HEK293 (cell line): ENCODE measurements at regions not wholly inside any gene's neighbourhood (a gene's known extent, or its start where the extent isn't known, plus 50 kb on each side); places are given as distances from the start of the nearest gene placed in this dataset.

ENCODE experiments used
- CTCF ChIA-PET: fragments of 350-600 bp; formaldehyde crosslinking; extraction: SDS; loops from one replicate; lab custom pipeline; 2021; ENCODE audit warnings: antibody characterized with exemption; lab: Yijun Ruan, JAX
- POLR2A ChIA-PET: fragments of 300-600 bp; formaldehyde crosslinking; extraction: SDS; loops from one replicate; lab custom pipeline; 2020; ENCODE audit warnings: antibody characterized with exemption, inconsistent platforms; lab: Yijun Ruan, JAX
- H3K27ac ChIP-seq: fragments of 200-500 bp; sonication (Bioruptor generic); 2 replicates; pipeline ENCODE4 v1.5.1; 2014; ENCODE audit warnings: low read depth, low read length, control low read depth, inconsistent platforms; ENCODE audit errors: extremely low read depth
- H3K36me3 ChIP-seq, 2 experiments: fragments of 200-500 bp in 1 of 2; sonication (Bioruptor generic) in 1 of 2; 1 replicate in 1 of 2; 2 replicates in 1 of 2; pipeline ENCODE4 v1.5.1; 2014 to 2017; ENCODE audit warnings: inconsistent platforms in 2 of 2, low read length in 2 of 2; ENCODE audit not compliant: control insufficient read depth in 2 of 2, insufficient read depth in 1 of 2
- H3K4me1 ChIP-seq: fragments of 200-500 bp; sonication (Bioruptor generic); 2 replicates; pipeline ENCODE4 v1.5.1; 2014; ENCODE audit warnings: mild to moderate bottlenecking, low read length, inconsistent platforms; ENCODE audit not compliant: control insufficient read depth, insufficient read depth
- H3K4me3 ChIP-seq: 2 replicates; pipeline ENCODE4 v1.5.1; 2011; ENCODE audit warnings: low read depth, mild to moderate bottlenecking, control low read depth, low read length, moderate library complexity
- H3K9me3 ChIP-seq: fragments of 200-500 bp; sonication (Bioruptor generic); 2 replicates; pipeline ENCODE4 v1.5.1; 2014; ENCODE audit warnings: low read depth, low read length, inconsistent platforms; ENCODE audit not compliant: control insufficient read depth, insufficient read depth
- FEZF1 ChIP-seq: fragments of 450-650 bp; formaldehyde crosslinking; IDR thresholded peaks from 2 replicates; pipeline ENCODE4 v1.5.1; 2016; ENCODE audit warnings: missing biosample characterization, missing genetic modification characterization
- GFI1B ChIP-seq: fragments of 450-650 bp; formaldehyde crosslinking; IDR thresholded peaks from 2 replicates; pipeline ENCODE4 v1.5.1; 2016; ENCODE audit warnings: missing biosample characterization, missing genetic modification characterization
- GLIS2 ChIP-seq: fragments of 450-650 bp; formaldehyde crosslinking; IDR thresholded peaks from 2 replicates; pipeline ENCODE4 v1.5.1; 2016; ENCODE audit warnings: missing biosample characterization, missing genetic modification characterization
- HOXA7 ChIP-seq: sonication (generic); formaldehyde crosslinking; IDR thresholded peaks from 2 replicates; pipeline ENCODE4 v1.8.1; 2022; ENCODE audit warnings: missing genetic modification reagents, borderline replicate concordance
- SCRT2 ChIP-seq: fragments of 450-650 bp; formaldehyde crosslinking; IDR thresholded peaks from 2 replicates; pipeline ENCODE4 v1.5.1; 2016; ENCODE audit warnings: missing biosample characterization, missing genetic modification characterization
- SETDB1 ChIP-seq: IDR thresholded peaks from one replicate; pipeline ENCODE4 v1.6.1; 2017; ENCODE audit warnings: mild to moderate bottlenecking, low read length, moderate library complexity, mixed read lengths; ENCODE audit not compliant: insufficient read length
- ZNF114 ChIP-seq: fragments of 450-650 bp; formaldehyde crosslinking; IDR thresholded peaks from 2 replicates; pipeline ENCODE4 v1.5.0; 2017; ENCODE audit warnings: missing biosample characterization, missing genetic modification characterization
- ZNF214 ChIP-seq: fragments of 450-650 bp; formaldehyde crosslinking; IDR thresholded peaks from 2 replicates; pipeline ENCODE4 v1.5.1; 2017; ENCODE audit warnings: missing biosample characterization, mild to moderate bottlenecking, missing genetic modification characterization, borderline replicate concordance
- ZNF23 ChIP-seq: fragments of 450-650 bp; formaldehyde crosslinking; IDR thresholded peaks from 2 replicates; pipeline ENCODE4 v1.5.1; 2016; ENCODE audit warnings: missing biosample characterization, missing genetic modification characterization, borderline replicate concordance
- ZNF398 ChIP-seq: fragments of 450-650 bp; formaldehyde crosslinking; IDR thresholded peaks from 2 replicates; pipeline ENCODE4 v1.5.1; 2017; ENCODE audit warnings: missing biosample characterization, missing genetic modification characterization
- ZNF404 ChIP-seq: fragments of 450-650 bp; formaldehyde crosslinking; IDR thresholded peaks from 2 replicates; pipeline ENCODE4 v1.5.1; 2017; ENCODE audit warnings: missing biosample characterization, missing genetic modification characterization
- ZNF510 ChIP-seq: fragments of 450-650 bp; formaldehyde crosslinking; IDR thresholded peaks from 2 replicates; pipeline ENCODE4 v1.5.1; 2018; ENCODE audit warnings: mild to moderate bottlenecking, missing genetic modification characterization, missing biosample characterization; ENCODE audit not compliant: insufficient replicate concordance
- ZNF530 ChIP-seq: fragments of 450-650 bp; formaldehyde crosslinking; IDR thresholded peaks from 2 replicates; pipeline ENCODE4 v1.5.1; 2016; ENCODE audit warnings: low read depth, missing biosample characterization, missing genetic modification characterization
- ZNF560 ChIP-seq: fragments of 450-650 bp; formaldehyde crosslinking; IDR thresholded peaks from 2 replicates; pipeline ENCODE4 v1.5.1; 2017; ENCODE audit warnings: missing biosample characterization, missing genetic modification characterization, borderline replicate concordance
- ZNF561 ChIP-seq: fragments of 450-650 bp; IDR thresholded peaks from 2 replicates; pipeline ENCODE4 v1.5.1; 2018; ENCODE audit warnings: missing biosample characterization, missing genetic modification characterization, borderline replicate concordance
- ZNF768 ChIP-seq: fragments of 450-650 bp; formaldehyde crosslinking; IDR thresholded peaks from 2 replicates; pipeline ENCODE4 v1.5.1; 2018; ENCODE audit warnings: missing biosample characterization, mild to moderate bottlenecking, missing genetic modification characterization
- ZNF830 ChIP-seq: fragments of 450-650 bp; IDR thresholded peaks from 2 replicates; pipeline ENCODE4 v1.5.0; 2018; ENCODE audit warnings: missing biosample characterization, missing genetic modification characterization, low read depth, mild to moderate bottlenecking, moderate library complexity
- TF ChIP-seq, protein P1 (sequence below): fragments of 450-650 bp; IDR thresholded peaks from 2 replicates; pipeline ENCODE4 v1.5.1; 2018; ENCODE audit warnings: missing biosample characterization, missing genetic modification characterization
- TF ChIP-seq, protein P2 (sequence below): fragments of 450-650 bp; formaldehyde crosslinking; IDR thresholded peaks from 2 replicates; pipeline ENCODE4 v1.5.1; 2016; ENCODE audit warnings: missing biosample characterization, missing genetic modification characterization, borderline replicate concordance

GRCh38 chr5:33341351-33341750 lies 99.4 kb upstream of the TARS1 start:
- H3K9me3 ChIP-seq: no peaks in the 10 kb centered on the region
- peaks cover 6% of the 10 kb centered on the region; the same call in 1 of the 2 replicates for H3K4me1 ChIP-seq
- H3K27ac ChIP-seq: no peak overlapping the region
- no peaks in the 10 kb centered on the region for H3K36me3 ChIP-seq
- POLR2A ChIA-PET: no interaction called here
- no peak overlapping the region for H3K4me3 ChIP-seq
- CTCF ChIA-PET: interaction anchor here (0.6 kb wide), 1 partner anchor 943 kb away, joined by 5 read pairs; no protein-coding TSS in a partner anchor
- TF ChIP-seq ZNF768: no peak
- TF ChIP-seq ZNF114 (tag by site-specific recombination): no peak
- no peak for TF ChIP-seq ZNF530 (tag by site-specific recombination)
- no peak for TF ChIP-seq SCRT2 (tag by site-specific recombination)
- TF ChIP-seq SETDB1: no peak
- no peak for TF ChIP-seq ZNF398
- no peak for TF ChIP-seq ZNF23 (tag by site-specific recombination)
- no peak for TF ChIP-seq GFI1B (tag by site-specific recombination)
- no peak for TF ChIP-seq ZNF214 (tag by site-specific recombination)
- no peak for TF ChIP-seq ZNF404 (tag by site-specific recombination)
- TF ChIP-seq, protein P1, sequence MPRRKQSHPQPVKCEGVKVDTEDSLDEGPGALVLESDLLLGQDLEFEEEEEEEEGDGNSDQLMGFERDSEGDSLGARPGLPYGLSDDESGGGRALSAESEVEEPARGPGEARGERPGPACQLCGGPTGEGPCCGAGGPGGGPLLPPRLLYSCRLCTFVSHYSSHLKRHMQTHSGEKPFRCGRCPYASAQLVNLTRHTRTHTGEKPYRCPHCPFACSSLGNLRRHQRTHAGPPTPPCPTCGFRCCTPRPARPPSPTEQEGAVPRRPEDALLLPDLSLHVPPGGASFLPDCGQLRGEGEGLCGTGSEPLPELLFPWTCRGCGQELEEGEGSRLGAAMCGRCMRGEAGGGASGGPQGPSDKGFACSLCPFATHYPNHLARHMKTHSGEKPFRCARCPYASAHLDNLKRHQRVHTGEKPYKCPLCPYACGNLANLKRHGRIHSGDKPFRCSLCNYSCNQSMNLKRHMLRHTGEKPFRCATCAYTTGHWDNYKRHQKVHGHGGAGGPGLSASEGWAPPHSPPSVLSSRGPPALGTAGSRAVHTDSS (tag by site-specific recombination): no peak
- TF ChIP-seq ZNF510 (tag by site-specific recombination): no peak
- TF ChIP-seq GLIS2 (tag by site-specific recombination): no peak
- no peak for TF ChIP-seq ZNF560 (tag by site-specific recombination)
- no peak for TF ChIP-seq ZNF561 (tag by site-specific recombination)
- TF ChIP-seq, protein P2, sequence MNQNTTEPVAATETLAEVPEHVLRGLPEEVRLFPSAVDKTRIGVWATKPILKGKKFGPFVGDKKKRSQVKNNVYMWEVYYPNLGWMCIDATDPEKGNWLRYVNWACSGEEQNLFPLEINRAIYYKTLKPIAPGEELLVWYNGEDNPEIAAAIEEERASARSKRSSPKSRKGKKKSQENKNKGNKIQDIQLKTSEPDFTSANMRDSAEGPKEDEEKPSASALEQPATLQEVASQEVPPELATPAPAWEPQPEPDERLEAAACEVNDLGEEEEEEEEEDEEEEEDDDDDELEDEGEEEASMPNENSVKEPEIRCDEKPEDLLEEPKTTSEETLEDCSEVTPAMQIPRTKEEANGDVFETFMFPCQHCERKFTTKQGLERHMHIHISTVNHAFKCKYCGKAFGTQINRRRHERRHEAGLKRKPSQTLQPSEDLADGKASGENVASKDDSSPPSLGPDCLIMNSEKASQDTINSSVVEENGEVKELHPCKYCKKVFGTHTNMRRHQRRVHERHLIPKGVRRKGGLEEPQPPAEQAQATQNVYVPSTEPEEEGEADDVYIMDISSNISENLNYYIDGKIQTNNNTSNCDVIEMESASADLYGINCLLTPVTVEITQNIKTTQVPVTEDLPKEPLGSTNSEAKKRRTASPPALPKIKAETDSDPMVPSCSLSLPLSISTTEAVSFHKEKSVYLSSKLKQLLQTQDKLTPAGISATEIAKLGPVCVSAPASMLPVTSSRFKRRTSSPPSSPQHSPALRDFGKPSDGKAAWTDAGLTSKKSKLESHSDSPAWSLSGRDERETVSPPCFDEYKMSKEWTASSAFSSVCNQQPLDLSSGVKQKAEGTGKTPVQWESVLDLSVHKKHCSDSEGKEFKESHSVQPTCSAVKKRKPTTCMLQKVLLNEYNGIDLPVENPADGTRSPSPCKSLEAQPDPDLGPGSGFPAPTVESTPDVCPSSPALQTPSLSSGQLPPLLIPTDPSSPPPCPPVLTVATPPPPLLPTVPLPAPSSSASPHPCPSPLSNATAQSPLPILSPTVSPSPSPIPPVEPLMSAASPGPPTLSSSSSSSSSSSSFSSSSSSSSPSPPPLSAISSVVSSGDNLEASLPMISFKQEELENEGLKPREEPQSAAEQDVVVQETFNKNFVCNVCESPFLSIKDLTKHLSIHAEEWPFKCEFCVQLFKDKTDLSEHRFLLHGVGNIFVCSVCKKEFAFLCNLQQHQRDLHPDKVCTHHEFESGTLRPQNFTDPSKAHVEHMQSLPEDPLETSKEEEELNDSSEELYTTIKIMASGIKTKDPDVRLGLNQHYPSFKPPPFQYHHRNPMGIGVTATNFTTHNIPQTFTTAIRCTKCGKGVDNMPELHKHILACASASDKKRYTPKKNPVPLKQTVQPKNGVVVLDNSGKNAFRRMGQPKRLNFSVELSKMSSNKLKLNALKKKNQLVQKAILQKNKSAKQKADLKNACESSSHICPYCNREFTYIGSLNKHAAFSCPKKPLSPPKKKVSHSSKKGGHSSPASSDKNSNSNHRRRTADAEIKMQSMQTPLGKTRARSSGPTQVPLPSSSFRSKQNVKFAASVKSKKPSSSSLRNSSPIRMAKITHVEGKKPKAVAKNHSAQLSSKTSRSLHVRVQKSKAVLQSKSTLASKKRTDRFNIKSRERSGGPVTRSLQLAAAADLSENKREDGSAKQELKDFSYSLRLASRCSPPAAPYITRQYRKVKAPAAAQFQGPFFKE: no peak
- no peak for TF ChIP-seq ZNF830
- no peak for TF ChIP-seq HOXA7
- TF ChIP-seq FEZF1 (tag by site-specific recombination): no peak
- TF ChIP-seq, all 188 proteins: peak for 0
